ENCODE measurements at regions not wholly inside any gene's neighbourhood (a gene's known extent, or its start where the extent isn't known, plus 50 kb on each side); places are given as distances from the start of the nearest gene placed in this dataset.

DNA sequence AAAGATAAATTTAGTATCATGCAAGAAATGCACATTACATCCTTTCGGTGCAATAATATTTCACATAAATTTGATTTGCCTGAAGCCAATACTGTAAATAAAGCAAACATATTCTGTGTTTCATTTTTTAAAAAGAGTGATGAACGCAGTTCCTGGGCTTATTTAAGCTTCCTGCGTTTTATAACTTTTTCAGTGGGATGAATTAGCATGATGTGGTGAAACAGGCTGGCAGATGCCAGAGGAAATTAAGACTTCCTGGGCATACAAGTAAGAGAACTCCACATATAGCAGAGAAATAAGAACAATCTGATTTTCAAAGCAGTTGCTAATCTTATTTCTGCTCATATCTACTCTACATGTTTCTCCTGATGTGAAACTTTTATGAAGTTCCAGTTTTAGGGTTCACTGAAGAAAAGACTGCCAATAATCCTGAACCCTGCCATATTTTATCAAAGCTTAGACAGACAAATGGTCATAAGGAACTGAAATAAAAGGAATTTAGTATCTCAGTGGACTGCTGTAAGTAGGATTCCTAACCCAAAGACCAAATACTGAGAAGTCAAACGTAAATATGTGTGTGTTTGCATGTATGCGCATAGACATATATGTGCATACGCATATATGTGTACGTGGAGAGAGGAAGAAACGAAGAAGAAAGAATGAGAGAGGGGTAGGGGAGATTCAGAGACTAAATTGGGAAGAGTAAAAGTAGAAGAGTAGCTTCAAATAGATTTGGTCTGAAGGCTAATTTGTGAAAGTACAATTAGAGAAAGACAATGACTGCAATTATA, 628.6 kb upstream of the CCDC54 start:
- TF ChIP-seq, protein P1, sequence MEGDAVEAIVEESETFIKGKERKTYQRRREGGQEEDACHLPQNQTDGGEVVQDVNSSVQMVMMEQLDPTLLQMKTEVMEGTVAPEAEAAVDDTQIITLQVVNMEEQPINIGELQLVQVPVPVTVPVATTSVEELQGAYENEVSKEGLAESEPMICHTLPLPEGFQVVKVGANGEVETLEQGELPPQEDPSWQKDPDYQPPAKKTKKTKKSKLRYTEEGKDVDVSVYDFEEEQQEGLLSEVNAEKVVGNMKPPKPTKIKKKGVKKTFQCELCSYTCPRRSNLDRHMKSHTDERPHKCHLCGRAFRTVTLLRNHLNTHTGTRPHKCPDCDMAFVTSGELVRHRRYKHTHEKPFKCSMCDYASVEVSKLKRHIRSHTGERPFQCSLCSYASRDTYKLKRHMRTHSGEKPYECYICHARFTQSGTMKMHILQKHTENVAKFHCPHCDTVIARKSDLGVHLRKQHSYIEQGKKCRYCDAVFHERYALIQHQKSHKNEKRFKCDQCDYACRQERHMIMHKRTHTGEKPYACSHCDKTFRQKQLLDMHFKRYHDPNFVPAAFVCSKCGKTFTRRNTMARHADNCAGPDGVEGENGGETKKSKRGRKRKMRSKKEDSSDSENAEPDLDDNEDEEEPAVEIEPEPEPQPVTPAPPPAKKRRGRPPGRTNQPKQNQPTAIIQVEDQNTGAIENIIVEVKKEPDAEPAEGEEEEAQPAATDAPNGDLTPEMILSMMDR (IDR thresholded peaks at IDR 0.05), result no peak
- TF ChIP-seq POLR2A (IDR thresholded peaks at IDR 0.05), result no peak

Data from body of pancreas (tissue), 4 donors.